Mesenchymal stem cell (in vitro differentiated cells and primary cell): ENCODE measurements at regions not wholly inside any gene's neighbourhood (a gene's known extent, or its start where the extent isn't known, plus 50 kb on each side); places are given as distances from the start of the nearest gene placed in this dataset.
A peak's percentile ranks its signal among the peaks of the same experiment; 100 is the strongest.
"Not testable (repeated sequence)": the region's sequence is repeated elsewhere in the genome, so short reads cannot be mapped to it uniquely, and the experiment has no call there.

Source experiments
- DNase-seq: peaks from one replicate; pipeline ENCODE4 v3.0.0-alpha.2; 2013
- H2AFZ ChIP-seq: one replicate; pipeline ENCODE4 v1.6.1; 2013; ENCODE audit warnings: low read depth, mild to moderate bottlenecking, control low read depth, inconsistent platforms, low read length, moderate library complexity
- H2AK5ac ChIP-seq: 2 replicates; pipeline ENCODE4 v1.6.1; 2013; ENCODE audit warnings: low read length, moderate library complexity, mild to moderate bottlenecking, inconsistent platforms; ENCODE audit not compliant: severe bottlenecking
- H2BK120ac ChIP-seq: one replicate; pipeline ENCODE4 v1.6.1; 2013; ENCODE audit warnings: low read depth, mild to moderate bottlenecking, inconsistent platforms, low read length, moderate library complexity
- H2BK12ac ChIP-seq, 2 experiments: one replicate each; pipeline ENCODE4 v1.6.1; 2013; ENCODE audit warnings: inconsistent platforms in 2 of 2, low read length in 2 of 2, mild to moderate bottlenecking in 2 of 2, moderate library complexity in 2 of 2, control low read depth in 1 of 2
- H2BK15ac ChIP-seq: one replicate; pipeline ENCODE4 v1.6.1; 2013; ENCODE audit warnings: mild to moderate bottlenecking, low read depth, inconsistent platforms; ENCODE audit not compliant: poor library complexity, severe bottlenecking
- H2BK5ac ChIP-seq: 2 replicates; pipeline ENCODE4 v1.6.1; 2013; ENCODE audit warnings: low read depth, mild to moderate bottlenecking, low read length, control low read depth, inconsistent platforms; ENCODE audit not compliant: poor library complexity, severe bottlenecking
- H3K14ac ChIP-seq, 2 experiments: one replicate each; pipeline ENCODE4 v1.6.1; 2013; ENCODE audit warnings: inconsistent platforms in 2 of 2, low read length in 2 of 2, control low read depth in 1 of 2, mild to moderate bottlenecking in 1 of 2, moderate library complexity in 1 of 2
- H3K18ac ChIP-seq, 2 experiments: one replicate each; pipeline ENCODE4 v1.6.1; 2013; ENCODE audit warnings: inconsistent platforms in 2 of 2, low read length in 2 of 2, control low read depth in 1 of 2, low read depth in 1 of 2, mild to moderate bottlenecking in 1 of 2
- H3K23ac ChIP-seq, 2 experiments: one replicate each; pipeline ENCODE4 v1.6.1; 2013; ENCODE audit warnings: inconsistent platforms in 2 of 2, low read length in 2 of 2, mild to moderate bottlenecking in 2 of 2, moderate library complexity in 2 of 2, control low read depth in 1 of 2
- H3K27ac ChIP-seq: 2 replicates; pipeline ENCODE4 v1.5.1; 2013; ENCODE audit warnings: mild to moderate bottlenecking, moderate library complexity, low read length, control low read depth, inconsistent platforms; ENCODE audit not compliant: poor library complexity, severe bottlenecking
- H3K27me3 ChIP-seq, 2 experiments: 2 replicates each; pipeline versions ENCODE4 v1.6.1 to v1.7.0; 2013; ENCODE audit warnings: low read length in 2 of 2, mild to moderate bottlenecking in 2 of 2, moderate library complexity in 2 of 2, control low read depth in 1 of 2, inconsistent platforms in 1 of 2; ENCODE audit not compliant: control insufficient read depth in 1 of 2, insufficient read depth in 1 of 2
- H3K36me3 ChIP-seq, 2 experiments: 2 replicates each; pipeline versions ENCODE4 v1.6.1 to v1.7.0; 2013; ENCODE audit warnings: low read length in 2 of 2, control low read depth in 1 of 2, inconsistent platforms in 1 of 2, low read depth in 1 of 2, mild to moderate bottlenecking in 1 of 2; ENCODE audit not compliant: insufficient read depth in 2 of 2, control insufficient read depth in 1 of 2
- H3K4ac ChIP-seq, 2 experiments: one replicate each; pipeline ENCODE4 v1.6.1; 2013; ENCODE audit warnings: inconsistent platforms in 2 of 2, low read length in 2 of 2, mild to moderate bottlenecking in 2 of 2, moderate library complexity in 2 of 2, control low read depth in 1 of 2, low read depth in 1 of 2
- H3K4me1 ChIP-seq: 2 replicates; pipeline ENCODE4 v1.6.1; 2013; ENCODE audit warnings: low read depth, low read length, control low read depth; ENCODE audit not compliant: control insufficient read depth, insufficient read depth
- H3K4me2 ChIP-seq: 2 replicates; pipeline ENCODE4 v1.6.1; 2013; ENCODE audit warnings: low read length, mild to moderate bottlenecking, inconsistent platforms; ENCODE audit not compliant: poor library complexity, severe bottlenecking
- H3K4me3 ChIP-seq, 2 experiments: 2 replicates each; pipeline versions ENCODE4 v1.5.1 to v1.7.0; 2013; ENCODE audit warnings: low read length in 2 of 2, mild to moderate bottlenecking in 2 of 2, control low read depth in 1 of 2, low read depth in 1 of 2; ENCODE audit not compliant: insufficient read depth in 1 of 2
- H3K79me1 ChIP-seq: replicated peaks from 2 replicates; pipeline ENCODE4 v1.6.1; 2013; ENCODE audit warnings: mild to moderate bottlenecking, control low read depth, low read length, inconsistent platforms; ENCODE audit not compliant: poor library complexity, severe bottlenecking
- H3K9ac ChIP-seq: 2 replicates; pipeline ENCODE4 v1.7.0; 2013; ENCODE audit warnings: mild to moderate bottlenecking, low read length, moderate library complexity
- H3K9me3 ChIP-seq: 2 replicates; pipeline ENCODE4 v1.7.0; 2013; ENCODE audit warnings: mild to moderate bottlenecking, low read length; ENCODE audit not compliant: control insufficient read depth
- H4K8ac ChIP-seq: one replicate; pipeline ENCODE4 v1.6.1; 2013; ENCODE audit warnings: inconsistent platforms, mild to moderate bottlenecking, low read length, moderate library complexity
- H4K91ac ChIP-seq: one replicate; pipeline ENCODE4 v1.6.1; 2013; ENCODE audit warnings: mild to moderate bottlenecking, low read length, inconsistent platforms
- WGBS: methylation state at CpG from one replicate; pipeline ENCODE4 v1.1.7; 2013; ENCODE audit warnings: mixed read lengths; 5-methylcytosine and 5-hydroxymethylcytosine counted together

DNA sequence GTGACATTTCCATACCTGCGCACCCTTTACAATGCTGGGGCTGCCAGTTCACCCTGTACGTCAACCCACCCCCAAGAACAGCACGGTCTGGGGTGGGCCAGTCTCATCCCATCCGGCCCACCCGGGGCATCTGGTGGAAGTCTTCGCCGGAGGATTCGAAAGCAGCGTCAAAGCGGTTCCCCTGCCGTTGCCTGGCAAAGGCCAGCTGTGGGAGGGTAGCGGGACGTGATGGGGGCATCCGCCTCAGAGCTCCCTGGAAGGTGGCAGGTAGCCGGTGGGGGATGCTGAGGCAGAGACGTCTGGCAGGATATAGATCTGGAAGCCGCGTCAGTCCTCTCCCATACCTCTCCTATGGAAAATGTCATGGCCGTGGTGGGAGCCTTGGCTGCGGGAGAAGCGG lies 749.1 kb upstream of the DEFB115 start:
- not testable (repeated sequence) for H3K27me3 ChIP-seq, H3K4me2 ChIP-seq, H3K23ac ChIP-seq, H3K36me3 ChIP-seq, H3K18ac ChIP-seq, H3K4ac ChIP-seq, H2AFZ ChIP-seq, H2BK12ac ChIP-seq, H4K91ac ChIP-seq, DNase-seq, H3K27ac ChIP-seq, H2AK5ac ChIP-seq, H3K79me1 ChIP-seq, H3K4me3 ChIP-seq, H3K9ac ChIP-seq, H4K8ac ChIP-seq, H2BK15ac ChIP-seq, H2BK120ac ChIP-seq, H3K14ac ChIP-seq, H3K4me1 ChIP-seq, H2BK5ac ChIP-seq
- H3K9me3 ChIP-seq, result peaks cover 11% of the 10 kb centered on the region
- WGBS, result 92% methylated on average over 17 of the region's 21 CpGs

DNA sequence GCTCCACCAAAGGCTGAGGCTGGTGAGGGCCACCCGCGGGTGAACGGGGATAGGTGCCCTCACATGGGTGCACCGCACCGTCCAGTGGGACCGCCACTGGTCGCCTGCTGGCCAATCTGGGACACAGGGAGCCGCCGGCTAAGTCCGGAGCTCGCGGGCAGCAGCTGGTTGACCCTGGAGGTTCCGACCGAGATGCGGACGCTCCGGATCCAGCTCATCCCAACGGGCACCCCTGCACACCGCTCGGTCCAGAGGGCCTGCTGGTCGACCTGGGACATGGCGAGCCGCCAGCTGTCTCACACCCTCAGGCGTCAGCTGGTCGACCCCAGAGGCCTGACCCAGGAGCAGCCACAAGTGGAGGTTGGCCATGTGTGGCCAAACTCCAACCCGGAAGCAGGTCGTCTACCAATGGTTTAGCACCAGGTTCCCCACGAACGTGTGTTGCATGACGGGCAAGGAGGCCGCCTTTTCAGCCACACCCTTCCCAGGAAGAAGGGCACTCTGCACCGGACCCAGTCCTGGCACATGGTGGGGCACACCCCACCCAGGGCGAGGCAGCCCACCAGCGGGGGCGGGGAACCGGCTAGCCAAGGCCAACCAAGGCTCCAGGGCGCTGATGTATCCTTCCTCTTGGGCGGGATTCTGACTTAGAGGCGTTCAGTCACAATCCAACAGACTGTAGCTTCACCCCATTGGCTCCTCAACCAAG lies 746.0 kb upstream of the DEFB115 start:
- Histone ChIP-seq H2BK5ac (no peak overlapping the region), H3K4me1 (no peaks in the 10 kb centered on the region), H3K4me3 (peak overlapping the region in 1 of 2 experiments; percentile 9), H3K27me3 (no peaks in the 10 kb centered on the region), H3K23ac (no peak overlapping the region), H3K4ac (no peak overlapping the region), H3K9me3 (peaks cover 11% of the 10 kb centered on the region), H3K18ac (no peak overlapping the region), H2BK12ac (no peak overlapping the region), H2AK5ac (no peak overlapping the region), H2BK120ac (no peak overlapping the region), H4K91ac (no peak overlapping the region), H3K4me2 (no peak overlapping the region), H3K27ac (no peak overlapping the region), H2AFZ (no peak overlapping the region), H3K9ac (no peak overlapping the region), H3K36me3 (no peaks in the 10 kb centered on the region), H2BK15ac (no peak overlapping the region), H3K14ac (no peak overlapping the region), H3K79me1 (no peaks in the 10 kb centered on the region), H4K8ac (no peak overlapping the region)
- no peak for DNase-seq
- 85% methylated on average over 39 of the region's 39 CpGs for WGBS

DNA sequence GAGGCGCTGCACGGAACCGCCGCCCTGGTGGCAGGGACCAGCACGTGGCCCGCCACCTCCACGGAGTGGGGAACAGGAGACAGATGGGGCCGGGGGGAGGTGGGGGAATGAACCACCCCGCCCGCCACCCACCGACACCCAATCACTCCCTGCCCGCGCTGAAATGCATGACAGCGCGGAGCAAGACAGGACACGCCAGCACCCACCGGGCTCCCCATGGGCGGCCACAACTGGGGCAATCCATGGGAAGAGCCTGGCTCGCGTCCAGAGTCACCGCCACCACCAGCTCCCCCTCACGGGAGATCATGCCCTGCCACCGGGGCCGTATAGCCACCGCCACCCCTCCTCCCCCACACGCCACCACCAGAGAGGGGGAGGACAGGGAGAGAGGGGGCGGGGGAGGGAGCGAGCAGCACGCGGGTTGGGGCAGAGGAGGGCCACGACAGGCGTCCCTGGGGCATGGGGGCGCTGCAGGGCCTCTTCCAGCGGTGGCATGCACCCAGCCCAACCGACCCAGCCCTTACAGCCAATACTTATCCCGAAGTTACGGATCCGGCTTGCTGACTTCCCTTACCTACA lies 744.3 kb upstream of the DEFB115 start:
- Histone ChIP-seq H3K4me1 (no peaks in the 10 kb centered on the region), H3K23ac (no peak overlapping the region), H3K27ac (no peak overlapping the region), H4K8ac (no peak overlapping the region), H4K91ac (no peak overlapping the region), H2AFZ (no peak overlapping the region), H2BK5ac (no peak overlapping the region), H3K9me3 (peaks cover 11% of the 10 kb centered on the region), H3K27me3 (no peaks in the 10 kb centered on the region), H3K4ac (no peak overlapping the region), H2BK120ac (no peak overlapping the region), H3K4me2 (no peak overlapping the region), H2BK15ac (no peak overlapping the region), H2AK5ac (no peak overlapping the region), H3K18ac (no peak overlapping the region), H3K9ac (no peak overlapping the region), H3K79me1 (no peaks in the 10 kb centered on the region), H2BK12ac (no peak overlapping the region), H3K36me3 (no peaks in the 10 kb centered on the region), H3K14ac (no peak overlapping the region), H3K4me3 (no peak overlapping the region)
- 87% methylated on average over 28 of the region's 38 CpGs for WGBS
- DNase-seq, result no peak

DNA sequence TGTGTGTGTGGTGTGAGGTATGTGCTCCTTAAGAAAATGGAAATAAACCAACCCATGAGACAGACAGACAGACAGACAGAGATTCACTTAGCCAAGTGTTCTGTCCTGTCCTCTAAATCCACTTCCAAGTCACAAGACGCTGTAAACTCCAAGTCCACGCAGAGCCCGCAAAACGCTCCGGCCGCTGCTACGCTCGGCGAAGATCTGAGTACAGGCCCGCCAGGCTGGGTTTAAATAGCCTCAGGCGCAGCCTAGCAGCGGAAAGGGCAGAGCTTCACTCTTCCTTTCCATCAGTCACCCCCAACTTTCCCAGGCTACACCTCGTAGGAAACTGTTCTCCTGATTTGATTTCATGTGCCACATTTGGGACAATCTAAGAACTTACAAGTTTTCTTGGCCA lies 741.5 kb upstream of the DEFB115 start:
- not testable (repeated sequence) for H3K36me3 ChIP-seq, H2BK5ac ChIP-seq, H2BK15ac ChIP-seq, H3K4me1 ChIP-seq, H2AFZ ChIP-seq, H4K91ac ChIP-seq, H3K18ac ChIP-seq, H2AK5ac ChIP-seq, DNase-seq, H3K79me1 ChIP-seq, H3K14ac ChIP-seq, H2BK120ac ChIP-seq, H2BK12ac ChIP-seq, H3K27me3 ChIP-seq, H3K4me2 ChIP-seq, H4K8ac ChIP-seq, H3K23ac ChIP-seq, H3K4ac ChIP-seq, H3K27ac ChIP-seq, H3K9ac ChIP-seq, H3K4me3 ChIP-seq
- 95% methylated on average over 12 of the region's 13 CpGs for WGBS
- H3K9me3 ChIP-seq, result peaks cover 13% of the 10 kb centered on the region
